PC-3 (cell line): ENCODE measurements at regions not wholly inside any gene's neighbourhood (a gene's known extent, or its start where the extent isn't known, plus 50 kb on each side); places are given as distances from the start of the nearest gene placed in this dataset.

Experiments
- CTCF ChIP-seq: fragments of 300-600 bp; sonication (generic); conservative IDR thresholded peaks from 2 replicates; pipeline ENCODE4 v1.5.1; 2017; ENCODE audit warnings: antibody characterized with exemption, low read depth, mild to moderate bottlenecking, low read length
- EZH2phosphoT487 ChIP-seq: fragments of 300-600 bp; sonication (generic); IDR thresholded peaks from 2 replicates; pipeline ENCODE4 v1.6.1; 2018; ENCODE audit warnings: mild to moderate bottlenecking, antibody characterized with exemption, low read length, borderline replicate concordance

- TF ChIP-seq CTCF = no peak
- TF ChIP-seq EZH2phosphoT487 = no peak
Measured at GRCh38 chr2:16050908-16051489, 110.6 kb downstream of the MYCN start.
